SK-N-SH (cell line): ENCODE measurements at regions not wholly inside any gene's neighbourhood (a gene's known extent, or its start where the extent isn't known, plus 50 kb on each side); places are given as distances from the start of the nearest gene placed in this dataset.

Experiments
- MXI1 ChIP-seq: IDR thresholded peaks from 2 replicates; pipeline ENCODE4 v1.6.1; 2012; ENCODE audit warnings: mild to moderate bottlenecking, low read depth, low read length, improper control_type of control experiment
- RAD21 ChIP-seq: IDR thresholded peaks from 2 replicates; pipeline ENCODE4 v1.6.1; 2012; ENCODE audit warnings: mild to moderate bottlenecking, low read length
- YY1 ChIP-seq: IDR thresholded peaks from 2 replicates; pipeline ENCODE4 v1.4.0; 2012; ENCODE audit warnings: low read depth, mild to moderate bottlenecking
- TF ChIP-seq, protein P1 (sequence below): fragments of 200-600 bp; sonication (generic); IDR thresholded peaks from 2 replicates; pipeline ENCODE4 v1.6.1; 2017; ENCODE audit warnings: antibody characterized with exemption, mild to moderate bottlenecking, moderate library complexity
- TF ChIP-seq, protein P2 (sequence below): IDR thresholded peaks from 2 replicates; pipeline ENCODE4 v1.4.0; 2012; ENCODE audit warnings: low read depth

DNA sequence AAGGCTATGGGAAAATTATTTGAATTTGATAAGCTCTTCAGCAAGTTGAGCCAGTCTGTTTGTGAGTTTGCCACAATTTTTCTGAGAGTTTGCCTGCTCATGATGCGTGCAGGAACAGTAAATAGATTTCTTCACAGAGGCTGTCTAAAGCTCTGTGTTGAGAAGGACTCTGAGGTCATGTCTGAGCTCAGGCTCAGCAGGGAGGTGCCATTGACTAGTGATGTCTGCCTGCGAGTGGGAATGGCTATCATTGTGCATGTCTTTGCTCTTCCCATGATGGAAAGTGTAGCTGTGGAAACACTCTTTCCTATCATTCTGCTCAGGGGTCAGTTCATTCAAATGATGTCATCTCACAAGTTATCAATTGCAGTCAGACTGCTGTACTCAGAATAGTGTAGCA lies 142.8 kb downstream of the RASEF start:
- TF ChIP-seq MXI1 (no peak), YY1 (no peak), RAD21 (no peak)
- TF ChIP-seq, protein P1, sequence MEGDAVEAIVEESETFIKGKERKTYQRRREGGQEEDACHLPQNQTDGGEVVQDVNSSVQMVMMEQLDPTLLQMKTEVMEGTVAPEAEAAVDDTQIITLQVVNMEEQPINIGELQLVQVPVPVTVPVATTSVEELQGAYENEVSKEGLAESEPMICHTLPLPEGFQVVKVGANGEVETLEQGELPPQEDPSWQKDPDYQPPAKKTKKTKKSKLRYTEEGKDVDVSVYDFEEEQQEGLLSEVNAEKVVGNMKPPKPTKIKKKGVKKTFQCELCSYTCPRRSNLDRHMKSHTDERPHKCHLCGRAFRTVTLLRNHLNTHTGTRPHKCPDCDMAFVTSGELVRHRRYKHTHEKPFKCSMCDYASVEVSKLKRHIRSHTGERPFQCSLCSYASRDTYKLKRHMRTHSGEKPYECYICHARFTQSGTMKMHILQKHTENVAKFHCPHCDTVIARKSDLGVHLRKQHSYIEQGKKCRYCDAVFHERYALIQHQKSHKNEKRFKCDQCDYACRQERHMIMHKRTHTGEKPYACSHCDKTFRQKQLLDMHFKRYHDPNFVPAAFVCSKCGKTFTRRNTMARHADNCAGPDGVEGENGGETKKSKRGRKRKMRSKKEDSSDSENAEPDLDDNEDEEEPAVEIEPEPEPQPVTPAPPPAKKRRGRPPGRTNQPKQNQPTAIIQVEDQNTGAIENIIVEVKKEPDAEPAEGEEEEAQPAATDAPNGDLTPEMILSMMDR: no peak
- TF ChIP-seq, protein P2, sequence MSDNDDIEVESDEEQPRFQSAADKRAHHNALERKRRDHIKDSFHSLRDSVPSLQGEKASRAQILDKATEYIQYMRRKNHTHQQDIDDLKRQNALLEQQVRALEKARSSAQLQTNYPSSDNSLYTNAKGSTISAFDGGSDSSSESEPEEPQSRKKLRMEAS: no peak
